Endothelial cell of umbilical vein (primary cell): ENCODE measurements at regions not wholly inside any gene's neighbourhood (a gene's known extent, or its start where the extent isn't known, plus 50 kb on each side); places are given as distances from the start of the nearest gene placed in this dataset.

Experiments used
- FOS ChIP-seq: IDR thresholded peaks from 2 replicates; pipeline ENCODE4 v1.6.1; 2011; ENCODE audit warnings: mild to moderate bottlenecking, low read length, moderate library complexity, borderline replicate concordance; ENCODE audit not compliant: insufficient read depth
- JUN ChIP-seq: IDR thresholded peaks from 2 replicates; pipeline ENCODE4 v1.6.1; 2011; ENCODE audit warnings: borderline replicate concordance, low read depth; ENCODE audit not compliant: insufficient read length, insufficient read depth
- MAX ChIP-seq: IDR thresholded peaks from 2 replicates; pipeline ENCODE4 v1.6.1; 2011; ENCODE audit not compliant: insufficient read depth, insufficient read length
- MYC ChIP-seq: IDR thresholded peaks from one replicate; pipeline ENCODE4 v1.6.1; 2011; ENCODE audit warnings: mild to moderate bottlenecking, low read depth, low read length
- POLR2A ChIP-seq: IDR thresholded peaks from 2 replicates; pipeline ENCODE4 v1.6.1; 2012; ENCODE audit warnings: low read depth, mild to moderate bottlenecking, control low read depth, low read length
- POLR2AphosphoS5 ChIP-seq: IDR thresholded peaks from 2 replicates; pipeline ENCODE4 v1.6.1; 2012; ENCODE audit warnings: low read depth, mild to moderate bottlenecking, control low read depth, low read length, moderate library complexity; ENCODE audit not compliant: insufficient read depth
- TF ChIP-seq, protein P1 (sequence below), 2 donors: IDR thresholded peaks; 1 replicate in 1 of 2; 2 replicates in 1 of 2; pipeline ENCODE4 v1.5.1; 2011; ENCODE audit warnings: low read length in 2 of 2, mild to moderate bottlenecking in 2 of 2, moderate library complexity in 2 of 2, control low read depth in 1 of 2, inconsistent platforms in 1 of 2, low read depth in 1 of 2; ENCODE audit not compliant: insufficient read depth in 1 of 2; ENCODE audit errors: extremely low read depth in 1 of 2

GRCh38 chr15:35993196-35993595 lies 447.2 kb upstream of the DPH6 start:
- TF ChIP-seq, protein P1, sequence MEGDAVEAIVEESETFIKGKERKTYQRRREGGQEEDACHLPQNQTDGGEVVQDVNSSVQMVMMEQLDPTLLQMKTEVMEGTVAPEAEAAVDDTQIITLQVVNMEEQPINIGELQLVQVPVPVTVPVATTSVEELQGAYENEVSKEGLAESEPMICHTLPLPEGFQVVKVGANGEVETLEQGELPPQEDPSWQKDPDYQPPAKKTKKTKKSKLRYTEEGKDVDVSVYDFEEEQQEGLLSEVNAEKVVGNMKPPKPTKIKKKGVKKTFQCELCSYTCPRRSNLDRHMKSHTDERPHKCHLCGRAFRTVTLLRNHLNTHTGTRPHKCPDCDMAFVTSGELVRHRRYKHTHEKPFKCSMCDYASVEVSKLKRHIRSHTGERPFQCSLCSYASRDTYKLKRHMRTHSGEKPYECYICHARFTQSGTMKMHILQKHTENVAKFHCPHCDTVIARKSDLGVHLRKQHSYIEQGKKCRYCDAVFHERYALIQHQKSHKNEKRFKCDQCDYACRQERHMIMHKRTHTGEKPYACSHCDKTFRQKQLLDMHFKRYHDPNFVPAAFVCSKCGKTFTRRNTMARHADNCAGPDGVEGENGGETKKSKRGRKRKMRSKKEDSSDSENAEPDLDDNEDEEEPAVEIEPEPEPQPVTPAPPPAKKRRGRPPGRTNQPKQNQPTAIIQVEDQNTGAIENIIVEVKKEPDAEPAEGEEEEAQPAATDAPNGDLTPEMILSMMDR (IDR thresholded peaks at IDR 0.05; ENCODE audit: extremely low read depth in 1 of 2, insufficient read depth in 1 of 2, low read depth in 1 of 2, low read length in 2 of 2) = no peak
- TF ChIP-seq POLR2A (no peak), POLR2AphosphoS5 (no peak), MAX (no peak), FOS (no peak), JUN (no peak), MYC (no peak)
